Esophagus squamous epithelium (tissue), 5 donors: ENCODE measurements at regions not wholly inside any gene's neighbourhood (a gene's known extent, or its start where the extent isn't known, plus 50 kb on each side); places are given as distances from the start of the nearest gene placed in this dataset.
"Not testable (repeated sequence)": the region's sequence is repeated elsewhere in the genome, so short reads cannot be mapped to it uniquely, and the experiment has no call there.

Source experiments
- DNase-seq: peaks from one replicate; lab custom pipeline; 2025; lab: John Stamatoyannopoulos, UW
- H3K27ac ChIP-seq, 4 donors: fragments of 200-600 bp; sonication (generic); one replicate each; pipeline ENCODE4 v1.5.1; 2016 to 2019; ENCODE audit warnings: mild to moderate bottlenecking in 1 of 4
- H3K27me3 ChIP-seq, 4 donors: fragments of 200-600 bp; sonication (generic); 1 replicate in 3 of 4; 2 replicates in 1 of 4; pipeline versions ENCODE4 v1.5.1 to v1.6.0; 2017 to 2021; ENCODE audit warnings: antibody characterized with exemption in 1 of 4
- H3K36me3 ChIP-seq, 3 donors: fragments of 200-600 bp; sonication (generic); one replicate each; pipeline ENCODE4 v1.5.1; 2016 to 2019
- H3K4me1 ChIP-seq, 3 donors: fragments of 200-600 bp; sonication (generic); one replicate each; pipeline ENCODE4 v1.5.1; 2017 to 2019
- H3K4me3 ChIP-seq, 4 donors: fragments of 200-600 bp; sonication (generic); 1 replicate in 3 of 4; 2 replicates in 1 of 4; pipeline ENCODE4 v1.5.1; 2016 to 2019; ENCODE audit warnings: mild to moderate bottlenecking in 2 of 4, moderate library complexity in 1 of 4
- H3K9me3 ChIP-seq, 3 donors: fragments of 200-600 bp; sonication (generic); one replicate each; pipeline ENCODE4 v1.5.1; 2016 to 2019
- POLR2A ChIP-seq, 4 donors: fragments of 450-650 bp; IDR thresholded peaks; one replicate each; pipeline ENCODE4 v1.6.1; 2017; ENCODE audit warnings: antibody characterized with exemption in 4 of 4, mild to moderate bottlenecking in 4 of 4, moderate library complexity in 3 of 4
- WGBS, 2 donors: methylation state at CpG; one replicate each; pipeline ENCODE4 v1.1.5; 2018; 5-methylcytosine and 5-hydroxymethylcytosine counted together
- intact Hi-C: fragments of 100-400 bp; cut with DNase I; formaldehyde crosslinking; loops from one replicate; pipeline ENCODE4 v1.15.0; 2022
- TF ChIP-seq, protein P1 (sequence below), 6 experiments: fragments of 450-650 bp in 4 of 6; fragments of 200-600 bp in 2 of 6; sonication (generic) in 2 of 6; IDR thresholded peaks; one replicate each; pipeline ENCODE4 v1.5.1; 2016 to 2019; ENCODE audit warnings: antibody characterized with exemption in 6 of 6, mild to moderate bottlenecking in 4 of 6, moderate library complexity in 4 of 6
- donor health status: DM: yes; HTN: yes; CAD: no.

DNA sequence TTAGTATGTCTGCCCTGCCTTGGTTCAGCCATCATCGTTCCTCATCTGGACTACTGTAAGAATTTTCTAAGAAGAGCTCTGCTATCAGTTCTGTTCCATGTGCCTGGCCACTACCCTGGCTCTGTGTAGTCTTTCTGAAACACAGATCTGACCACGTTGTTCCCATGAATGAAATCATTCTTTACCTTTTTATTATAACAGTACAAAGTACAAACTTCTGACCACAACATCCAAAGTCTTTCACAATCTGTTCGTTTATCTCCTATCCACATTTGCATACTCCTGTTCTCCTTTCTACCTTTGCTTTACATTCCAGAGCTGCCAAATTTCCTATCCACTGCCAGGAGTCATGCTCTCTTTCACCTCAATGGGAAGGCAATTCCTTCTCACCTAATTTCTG, 284.6 kb upstream of the LRP1B start:
- 58 to 64% methylated on average over 3 of the region's 3 CpGs for WGBS, 2 donors
- no peak for DNase-seq
- Histone ChIP-seq H3K9me3 (no peaks in the 10 kb centered on the region), H3K4me1 (no peaks in the 10 kb centered on the region), H3K27ac (no peak overlapping the region), H3K4me3 (no peak overlapping the region), H3K27me3 (no peaks in the 10 kb centered on the region), H3K36me3 (no peaks in the 10 kb centered on the region)
- intact Hi-C loops, result no loop called here
- no peak for TF ChIP-seq POLR2A (IDR thresholded peaks at IDR 0.05)
- TF ChIP-seq, protein P1, sequence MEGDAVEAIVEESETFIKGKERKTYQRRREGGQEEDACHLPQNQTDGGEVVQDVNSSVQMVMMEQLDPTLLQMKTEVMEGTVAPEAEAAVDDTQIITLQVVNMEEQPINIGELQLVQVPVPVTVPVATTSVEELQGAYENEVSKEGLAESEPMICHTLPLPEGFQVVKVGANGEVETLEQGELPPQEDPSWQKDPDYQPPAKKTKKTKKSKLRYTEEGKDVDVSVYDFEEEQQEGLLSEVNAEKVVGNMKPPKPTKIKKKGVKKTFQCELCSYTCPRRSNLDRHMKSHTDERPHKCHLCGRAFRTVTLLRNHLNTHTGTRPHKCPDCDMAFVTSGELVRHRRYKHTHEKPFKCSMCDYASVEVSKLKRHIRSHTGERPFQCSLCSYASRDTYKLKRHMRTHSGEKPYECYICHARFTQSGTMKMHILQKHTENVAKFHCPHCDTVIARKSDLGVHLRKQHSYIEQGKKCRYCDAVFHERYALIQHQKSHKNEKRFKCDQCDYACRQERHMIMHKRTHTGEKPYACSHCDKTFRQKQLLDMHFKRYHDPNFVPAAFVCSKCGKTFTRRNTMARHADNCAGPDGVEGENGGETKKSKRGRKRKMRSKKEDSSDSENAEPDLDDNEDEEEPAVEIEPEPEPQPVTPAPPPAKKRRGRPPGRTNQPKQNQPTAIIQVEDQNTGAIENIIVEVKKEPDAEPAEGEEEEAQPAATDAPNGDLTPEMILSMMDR (IDR thresholded peaks at IDR 0.05), result no peak

DNA sequence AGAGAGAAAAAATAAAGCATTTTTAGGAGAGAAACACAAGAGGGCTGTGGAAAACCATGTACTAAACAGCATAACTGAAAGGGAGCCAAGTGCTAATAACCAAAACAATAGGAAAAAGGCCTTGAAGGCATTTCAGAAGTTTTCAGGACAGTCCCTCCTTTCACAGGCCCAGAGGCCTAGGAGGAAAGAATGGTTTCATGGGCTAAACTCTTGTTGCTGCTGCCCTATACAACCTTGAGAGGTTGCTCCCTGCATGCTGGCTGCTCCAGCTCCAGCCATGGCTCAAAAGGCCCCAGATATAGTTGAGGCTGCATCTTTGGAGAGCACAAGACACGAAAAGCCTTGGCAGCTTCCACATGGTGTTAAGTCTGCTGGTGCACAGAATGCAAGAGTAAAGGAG, 267.4 kb upstream of the LRP1B start:
- no peaks in the 10 kb centered on the region for H3K27me3 ChIP-seq
- no peak for DNase-seq
- intact Hi-C loops, result no loop called here
- no peaks in the 10 kb centered on the region for H3K4me1 ChIP-seq
- H3K27ac ChIP-seq, result no peak overlapping the region
- H3K4me3 ChIP-seq, result no peak overlapping the region
- TF ChIP-seq, protein P1 (IDR thresholded peaks at IDR 0.05), result no peak
- no peak for TF ChIP-seq POLR2A (IDR thresholded peaks at IDR 0.05)
- peaks cover 0 to 13% (median 8%) of the 10 kb centered on the region in 3 donors for H3K9me3 ChIP-seq
- WGBS, 2 donors, result 60 to 80% methylated on average over 1 of the region's 1 CpG
- no peaks in the 10 kb centered on the region for H3K36me3 ChIP-seq

GRCh38 chr2:142395291-142395690, 264.5 kb upstream of the LRP1B start:
- Histone ChIP-seq H3K4me3 (no peak overlapping the region), H3K36me3 (no peaks in the 10 kb centered on the region), H3K27ac (no peak overlapping the region), H3K9me3 (peaks cover 0 to 13% (median 3%) of the 10 kb centered on the region in 3 donors), H3K4me1 (no peaks in the 10 kb centered on the region), H3K27me3 (no peaks in the 10 kb centered on the region)
- TF ChIP-seq POLR2A (IDR thresholded peaks at IDR 0.05), result no peak
- TF ChIP-seq, protein P1 (IDR thresholded peaks at IDR 0.05), result no peak
- intact Hi-C loops, result no loop called here
- DNase-seq, result no peak
- 50 to 70% methylated on average over 1 of the region's 1 CpG for WGBS, 2 donors

- TF ChIP-seq POLR2A (IDR thresholded peaks at IDR 0.05), result no peak
- TF ChIP-seq, protein P1 (IDR thresholded peaks at IDR 0.05), result no peak
- intact Hi-C loops, result no loop called here
Observed at GRCh38 chr2:142380372-142380771, 249.6 kb upstream of the LRP1B start.

DNA sequence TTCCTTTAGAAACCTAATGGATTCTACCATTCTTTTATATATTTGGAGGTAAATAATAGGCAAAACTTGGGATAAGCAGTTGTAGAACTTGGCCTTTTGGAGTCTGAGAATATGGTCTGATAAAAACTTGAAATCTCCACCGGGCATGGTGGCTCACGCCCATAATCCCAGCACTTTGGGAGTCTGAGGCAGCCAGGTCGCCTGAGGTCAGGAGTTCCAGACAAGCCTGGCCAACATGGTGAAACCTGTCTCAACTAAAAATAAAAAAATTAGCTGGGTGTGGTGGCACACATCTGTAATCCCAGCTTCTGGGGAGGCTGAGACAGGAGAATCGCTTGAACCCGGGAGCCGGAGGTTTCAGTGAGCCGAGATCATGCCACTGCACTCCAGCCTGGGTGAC, 231.3 kb upstream of the LRP1B start:
- H3K36me3 ChIP-seq, DNase-seq, intact Hi-C loops, H3K27ac ChIP-seq, H3K4me1 ChIP-seq, H3K27me3 ChIP-seq, H3K9me3 ChIP-seq, H3K4me3 ChIP-seq: not testable (repeated sequence)
- WGBS, 2 donors, result 77 to 94% methylated on average over 6 to 7 of the region's 7 CpGs

More at GRCh38 chr2:142380372-142380771, 249.6 kb upstream of the LRP1B start:
- H3K4me1 ChIP-seq, result no peaks in the 10 kb centered on the region
- H3K4me3 ChIP-seq, result no peak overlapping the region
- H3K36me3 ChIP-seq, result no peaks in the 10 kb centered on the region
- DNase-seq, result no peak
- H3K27me3 ChIP-seq, result no peaks in the 10 kb centered on the region
- H3K27ac ChIP-seq, result no peak overlapping the region
- no peaks in the 10 kb centered on the region for H3K9me3 ChIP-seq

DNA sequence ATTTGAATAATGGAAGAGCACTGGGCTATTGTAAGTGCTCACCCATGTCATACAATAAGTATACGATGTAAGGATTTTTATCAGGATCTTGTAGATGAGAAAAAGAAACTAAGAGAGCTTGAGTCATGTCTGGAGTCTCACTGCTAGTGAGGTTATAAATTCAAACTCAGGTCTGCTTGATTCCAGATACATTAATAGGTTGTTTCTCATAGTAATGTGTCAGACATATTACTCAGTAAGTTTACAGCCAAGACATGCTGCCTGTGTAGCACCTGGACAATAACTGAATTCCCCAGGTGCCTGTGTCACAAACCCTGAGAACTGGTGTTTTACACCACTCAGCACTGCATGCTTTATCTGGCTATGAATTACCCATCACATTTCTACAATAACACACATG, 216.9 kb upstream of the LRP1B start:
- Histone ChIP-seq H3K4me1 (no peaks in the 10 kb centered on the region), H3K27me3 (no peaks in the 10 kb centered on the region), H3K9me3 (no peaks in the 10 kb centered on the region), H3K4me3 (no peak overlapping the region), H3K36me3 (no peaks in the 10 kb centered on the region), H3K27ac (no peak overlapping the region)
- 73 to 96% methylated on average over 1 of the region's 1 CpG for WGBS, 2 donors
- intact Hi-C loops, result no loop called here
- TF ChIP-seq, protein P1 (IDR thresholded peaks at IDR 0.05), result no peak
- TF ChIP-seq POLR2A (IDR thresholded peaks at IDR 0.05), result no peak
- no peak for DNase-seq
